Right atrium auricular region (tissue), 2 donors: ENCODE measurements at regions not wholly inside any gene's neighbourhood (a gene's known extent, or its start where the extent isn't known, plus 50 kb on each side); places are given as distances from the start of the nearest gene placed in this dataset.

Experiments used
- DNase-seq: peaks from one replicate; pipeline ENCODE4 v3.0.0-alpha.2; 2019; ENCODE audit warnings: low spot score
- H3K27ac ChIP-seq, 2 donors: fragments of 200-600 bp; sonication (generic); 1 replicate in 1 of 2; 2 replicates in 1 of 2; pipeline ENCODE4 v1.5.1; 2016 to 2019
- H3K27me3 ChIP-seq, 2 donors: fragments of 200-600 bp; sonication (generic); one replicate each; pipeline versions ENCODE4 v1.5.1 to v1.6.0; 2017 to 2019
- H3K36me3 ChIP-seq: fragments of 200-600 bp; sonication (generic); one replicate; pipeline ENCODE4 v1.5.1; 2016
- H3K4me1 ChIP-seq, 2 donors: fragments of 200-600 bp; sonication (generic); one replicate each; pipeline versions ENCODE4 v1.5.1 to v1.6.0; 2017 to 2019
- H3K4me3 ChIP-seq, 2 donors: fragments of 200-600 bp; sonication (generic); 1 replicate in 1 of 2; 2 replicates in 1 of 2; pipeline ENCODE4 v1.5.1; 2017 to 2019; ENCODE audit warnings: mild to moderate bottlenecking in 1 of 2, moderate library complexity in 1 of 2
- H3K9me3 ChIP-seq, 2 donors: fragments of 200-600 bp; sonication (generic); one replicate each; pipeline ENCODE4 v1.5.1; 2019
- TF ChIP-seq, protein P1 (sequence below), 2 donors: fragments of 200-600 bp; sonication (generic); IDR thresholded peaks; one replicate each; pipeline ENCODE4 v1.5.1; 2019; ENCODE audit warnings: antibody characterized with exemption in 2 of 2

DNA sequence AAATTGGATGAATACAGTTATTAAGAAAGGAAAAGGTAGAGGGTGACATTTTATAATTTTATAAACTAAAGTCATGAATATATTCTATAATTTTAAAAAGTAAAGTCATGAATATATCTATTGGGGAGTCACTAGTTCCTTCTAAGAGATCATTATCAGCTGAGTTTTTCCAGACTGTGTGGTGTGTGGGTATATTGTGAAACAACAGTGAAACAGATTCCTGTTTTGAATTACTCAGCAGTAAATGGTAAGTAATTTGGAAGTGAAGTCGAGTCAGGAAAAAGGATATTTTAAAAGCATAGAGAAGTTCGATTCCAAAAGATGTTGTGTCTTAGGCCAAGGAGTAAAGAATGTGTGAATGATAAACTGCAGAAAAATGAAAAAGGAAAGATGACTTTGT lies 1018.2 kb upstream of the NXPH2 start:
- Histone ChIP-seq H3K36me3 (no peaks in the 10 kb centered on the region), H3K4me3 (no peak overlapping the region), H3K4me1 (no peaks in the 10 kb centered on the region), H3K9me3 (no peaks in the 10 kb centered on the region), H3K27me3 (no peaks in the 10 kb centered on the region), H3K27ac (no peak overlapping the region)
- TF ChIP-seq, protein P1, sequence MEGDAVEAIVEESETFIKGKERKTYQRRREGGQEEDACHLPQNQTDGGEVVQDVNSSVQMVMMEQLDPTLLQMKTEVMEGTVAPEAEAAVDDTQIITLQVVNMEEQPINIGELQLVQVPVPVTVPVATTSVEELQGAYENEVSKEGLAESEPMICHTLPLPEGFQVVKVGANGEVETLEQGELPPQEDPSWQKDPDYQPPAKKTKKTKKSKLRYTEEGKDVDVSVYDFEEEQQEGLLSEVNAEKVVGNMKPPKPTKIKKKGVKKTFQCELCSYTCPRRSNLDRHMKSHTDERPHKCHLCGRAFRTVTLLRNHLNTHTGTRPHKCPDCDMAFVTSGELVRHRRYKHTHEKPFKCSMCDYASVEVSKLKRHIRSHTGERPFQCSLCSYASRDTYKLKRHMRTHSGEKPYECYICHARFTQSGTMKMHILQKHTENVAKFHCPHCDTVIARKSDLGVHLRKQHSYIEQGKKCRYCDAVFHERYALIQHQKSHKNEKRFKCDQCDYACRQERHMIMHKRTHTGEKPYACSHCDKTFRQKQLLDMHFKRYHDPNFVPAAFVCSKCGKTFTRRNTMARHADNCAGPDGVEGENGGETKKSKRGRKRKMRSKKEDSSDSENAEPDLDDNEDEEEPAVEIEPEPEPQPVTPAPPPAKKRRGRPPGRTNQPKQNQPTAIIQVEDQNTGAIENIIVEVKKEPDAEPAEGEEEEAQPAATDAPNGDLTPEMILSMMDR (IDR thresholded peaks at IDR 0.05), result no peak
- DNase-seq, result no peak

DNA sequence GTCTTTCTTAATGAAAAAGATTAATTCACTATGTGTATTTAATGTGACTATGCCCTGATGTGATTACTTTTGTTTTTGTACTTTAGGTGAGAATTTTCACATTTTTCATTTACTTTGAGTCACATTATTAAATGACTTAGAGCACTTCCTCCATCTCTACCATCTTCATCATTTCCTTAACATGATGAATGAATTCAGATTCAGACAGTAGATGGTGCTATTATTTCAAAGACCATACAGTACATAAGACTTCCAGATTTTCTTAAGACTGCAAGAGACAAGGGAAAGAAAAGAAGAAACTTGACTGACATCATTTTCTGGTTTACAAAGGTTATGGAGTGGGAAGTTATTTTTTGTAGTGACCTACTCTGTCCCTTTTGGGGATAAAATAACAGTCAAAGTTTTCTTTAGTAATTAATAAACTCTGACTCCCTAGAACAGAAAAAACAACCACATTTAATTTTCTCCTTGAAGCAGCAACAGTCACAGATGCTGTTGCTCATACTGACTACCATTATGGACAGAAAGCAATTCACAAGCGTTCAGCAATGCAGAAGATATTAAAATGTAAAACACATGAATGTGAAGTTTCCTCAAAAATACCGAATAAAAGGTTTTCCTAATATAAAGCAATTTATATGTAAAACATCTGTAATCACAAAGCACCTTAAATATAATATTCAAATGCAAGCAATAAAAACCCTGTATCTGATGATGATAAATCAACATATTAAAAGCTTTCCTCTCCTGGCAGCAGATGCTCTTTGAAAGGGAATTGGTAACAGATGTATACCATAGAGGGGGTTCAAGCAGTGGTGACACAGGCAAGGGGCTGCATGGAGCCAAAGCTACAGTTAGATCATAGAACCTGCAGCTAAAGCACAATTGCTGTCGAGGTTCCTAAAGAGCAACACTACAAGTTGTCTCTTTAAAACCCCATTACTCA lies 1010.9 kb upstream of the NXPH2 start:
- no peaks in the 10 kb centered on the region for H3K36me3 ChIP-seq
- no peak overlapping the region for H3K27ac ChIP-seq
- no peaks in the 10 kb centered on the region for H3K9me3 ChIP-seq
- H3K4me3 ChIP-seq, result no peak overlapping the region
- H3K4me1 ChIP-seq, result no peaks in the 10 kb centered on the region
- TF ChIP-seq, protein P1 (IDR thresholded peaks at IDR 0.05), result peak in 1 of 2 donors; percentile 32
- no peak for DNase-seq
- H3K27me3 ChIP-seq, result no peaks in the 10 kb centered on the region

DNA sequence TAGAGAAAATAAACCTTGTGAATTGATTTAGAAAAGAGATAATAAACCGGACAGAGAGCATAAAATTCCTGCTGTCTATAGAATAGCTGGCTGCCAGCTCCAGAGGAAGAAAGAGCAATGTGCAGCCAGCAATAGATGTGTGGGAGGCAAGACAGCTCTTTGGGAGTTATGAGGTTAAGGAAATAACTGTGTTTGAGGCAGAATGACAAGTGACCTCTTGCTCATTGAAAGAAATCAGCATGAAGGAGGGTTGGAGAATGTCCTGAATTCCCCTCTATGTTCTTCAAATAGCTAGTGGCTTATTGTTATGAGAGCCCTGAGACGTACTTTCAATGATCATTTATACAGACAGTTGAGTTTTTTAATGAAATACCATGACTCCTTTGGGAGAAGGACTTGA lies 1009.9 kb upstream of the NXPH2 start:
- Histone ChIP-seq H3K9me3 (no peaks in the 10 kb centered on the region), H3K27ac (no peak overlapping the region), H3K4me1 (no peaks in the 10 kb centered on the region), H3K4me3 (no peak overlapping the region), H3K36me3 (no peaks in the 10 kb centered on the region), H3K27me3 (no peaks in the 10 kb centered on the region)
- TF ChIP-seq, protein P1 (IDR thresholded peaks at IDR 0.05), result no peak
- DNase-seq, result no peak

DNA sequence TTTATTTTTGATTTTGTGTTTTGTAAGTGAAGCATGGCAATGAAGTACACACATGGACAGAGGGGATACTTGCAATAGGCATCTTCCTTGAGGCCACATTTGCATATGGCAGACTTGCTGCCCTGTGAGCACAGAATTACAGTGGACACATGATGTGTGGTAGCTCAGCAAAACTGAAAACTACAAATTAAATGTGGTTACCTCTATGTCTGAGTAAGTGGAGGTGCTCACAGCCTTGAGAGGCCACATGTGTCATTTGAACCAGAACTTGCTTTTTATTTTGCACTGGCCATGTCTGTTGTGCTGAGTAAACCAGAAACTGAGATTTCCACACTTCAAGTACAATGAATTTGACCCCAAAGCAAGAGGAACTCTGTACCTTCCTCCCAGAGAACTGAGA lies 998.5 kb upstream of the NXPH2 start:
- Histone ChIP-seq H3K4me1 (no peaks in the 10 kb centered on the region), H3K36me3 (no peaks in the 10 kb centered on the region), H3K9me3 (no peaks in the 10 kb centered on the region), H3K27me3 (no peaks in the 10 kb centered on the region), H3K27ac (no peak overlapping the region), H3K4me3 (no peak overlapping the region)
- TF ChIP-seq, protein P1 (IDR thresholded peaks at IDR 0.05), result no peak
- DNase-seq, result no peak

DNA sequence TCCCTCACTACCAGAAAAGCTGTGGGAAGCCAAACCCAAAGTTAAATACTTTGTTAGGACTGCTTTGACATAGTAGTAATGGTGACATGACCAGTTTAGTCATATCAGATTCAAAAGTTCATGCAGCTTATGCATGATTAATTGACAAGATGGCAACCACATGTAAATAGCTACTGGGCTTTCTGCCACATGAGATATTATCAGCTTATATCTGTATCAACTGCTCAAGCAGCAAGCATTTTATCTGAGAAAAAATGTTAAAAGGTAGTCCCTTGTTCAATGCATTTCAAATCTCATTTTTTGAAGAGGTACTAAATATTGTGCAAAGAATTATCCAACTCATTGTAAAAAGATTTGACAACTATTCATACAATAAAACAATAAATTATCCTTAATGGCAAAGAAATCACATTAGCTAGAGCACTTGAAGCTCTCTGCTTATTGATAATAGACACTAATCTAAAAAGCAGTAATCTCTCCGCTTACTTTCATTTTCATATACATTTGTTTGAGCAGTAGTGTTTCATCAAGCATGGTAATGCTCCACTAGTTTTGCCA lies 993.6 kb upstream of the NXPH2 start:
- DNase-seq, result no peak
- Histone ChIP-seq H3K27me3 (no peaks in the 10 kb centered on the region), H3K36me3 (no peaks in the 10 kb centered on the region), H3K27ac (no peak overlapping the region), H3K9me3 (no peaks in the 10 kb centered on the region), H3K4me3 (no peak overlapping the region), H3K4me1 (no peaks in the 10 kb centered on the region)
- TF ChIP-seq, protein P1 (IDR thresholded peaks at IDR 0.05), result no peak
